WI38 (cell line): ENCODE measurements at regions not wholly inside any gene's neighbourhood (a gene's known extent, or its start where the extent isn't known, plus 50 kb on each side); places are given as distances from the start of the nearest gene placed in this dataset.

Experiments
- H3K4me3 ChIP-seq: 2 replicates; pipeline ENCODE4 v1.5.1; 2011; ENCODE audit warnings: low read depth, mild to moderate bottlenecking, control low read depth, low read length
- TF ChIP-seq, protein P1 (sequence below): IDR thresholded peaks from 2 replicates; pipeline ENCODE4 v1.5.1; 2012; ENCODE audit warnings: low read depth, mild to moderate bottlenecking, control low read depth, low read length

DNA sequence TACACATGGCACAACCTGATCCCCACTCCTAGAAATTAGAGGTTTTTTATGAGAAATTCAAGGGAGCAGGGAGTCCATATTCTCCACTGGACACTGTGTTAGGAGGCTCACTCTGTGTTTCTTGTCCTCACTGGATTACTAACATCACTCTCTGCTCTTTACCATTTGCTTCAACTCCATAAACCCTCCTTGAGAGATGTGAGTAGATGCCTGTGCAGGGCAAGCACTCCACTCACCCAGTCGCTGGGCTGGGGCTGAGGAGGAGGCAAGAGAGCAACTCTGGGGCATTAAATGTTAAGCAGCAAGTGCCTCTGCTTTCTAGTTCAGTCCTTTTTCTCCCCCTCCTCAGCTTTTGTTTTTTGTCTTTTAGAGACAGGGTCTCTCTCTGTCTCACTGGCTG lies 115.1 kb downstream of the LARP7 start:
- TF ChIP-seq, protein P1, sequence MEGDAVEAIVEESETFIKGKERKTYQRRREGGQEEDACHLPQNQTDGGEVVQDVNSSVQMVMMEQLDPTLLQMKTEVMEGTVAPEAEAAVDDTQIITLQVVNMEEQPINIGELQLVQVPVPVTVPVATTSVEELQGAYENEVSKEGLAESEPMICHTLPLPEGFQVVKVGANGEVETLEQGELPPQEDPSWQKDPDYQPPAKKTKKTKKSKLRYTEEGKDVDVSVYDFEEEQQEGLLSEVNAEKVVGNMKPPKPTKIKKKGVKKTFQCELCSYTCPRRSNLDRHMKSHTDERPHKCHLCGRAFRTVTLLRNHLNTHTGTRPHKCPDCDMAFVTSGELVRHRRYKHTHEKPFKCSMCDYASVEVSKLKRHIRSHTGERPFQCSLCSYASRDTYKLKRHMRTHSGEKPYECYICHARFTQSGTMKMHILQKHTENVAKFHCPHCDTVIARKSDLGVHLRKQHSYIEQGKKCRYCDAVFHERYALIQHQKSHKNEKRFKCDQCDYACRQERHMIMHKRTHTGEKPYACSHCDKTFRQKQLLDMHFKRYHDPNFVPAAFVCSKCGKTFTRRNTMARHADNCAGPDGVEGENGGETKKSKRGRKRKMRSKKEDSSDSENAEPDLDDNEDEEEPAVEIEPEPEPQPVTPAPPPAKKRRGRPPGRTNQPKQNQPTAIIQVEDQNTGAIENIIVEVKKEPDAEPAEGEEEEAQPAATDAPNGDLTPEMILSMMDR, result no peak
- no peak overlapping the region for H3K4me3 ChIP-seq

DNA sequence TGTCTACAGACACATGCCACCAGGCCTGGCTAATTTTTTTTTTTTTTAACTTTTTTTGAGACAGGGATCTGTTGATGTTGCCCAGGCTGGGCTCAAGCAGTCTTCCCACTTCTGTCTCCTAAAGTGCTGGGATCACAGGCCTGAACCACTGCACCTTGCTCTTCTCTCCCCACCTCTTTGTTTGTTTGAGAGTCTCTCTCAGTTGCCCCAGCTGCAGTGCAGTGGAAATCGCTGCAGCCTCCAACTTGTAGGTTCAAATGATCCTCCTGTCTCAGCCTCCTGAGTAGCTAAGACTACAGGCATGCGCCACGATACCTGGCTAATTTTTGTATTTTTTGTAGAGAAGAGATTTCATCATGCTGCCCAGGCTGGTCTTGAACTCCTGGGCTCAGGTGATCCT lies 115.6 kb downstream of the LARP7 start:
- TF ChIP-seq, protein P1, result no peak
- H3K4me3 ChIP-seq, result no peak overlapping the region

DNA sequence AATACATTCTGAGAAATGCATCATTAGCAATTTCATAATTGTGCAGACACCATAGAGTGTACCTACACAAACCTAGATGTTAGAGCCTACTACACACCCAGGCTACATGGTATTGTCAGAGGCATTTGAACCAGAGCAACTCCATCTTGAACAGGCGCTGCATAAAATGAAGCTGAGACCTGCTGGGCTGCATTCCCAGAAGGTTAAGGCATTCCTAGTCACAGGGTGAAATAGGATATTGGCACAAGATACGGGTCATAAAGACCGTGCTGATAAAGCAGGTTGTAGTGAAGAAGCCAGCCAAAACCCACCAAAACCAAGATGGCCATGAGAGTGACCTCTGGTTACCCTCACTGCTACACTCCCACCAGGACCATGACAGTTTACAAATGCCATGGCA lies 116.4 kb downstream of the LARP7 start:
- no peak overlapping the region for H3K4me3 ChIP-seq
- TF ChIP-seq, protein P1, result no peak

DNA sequence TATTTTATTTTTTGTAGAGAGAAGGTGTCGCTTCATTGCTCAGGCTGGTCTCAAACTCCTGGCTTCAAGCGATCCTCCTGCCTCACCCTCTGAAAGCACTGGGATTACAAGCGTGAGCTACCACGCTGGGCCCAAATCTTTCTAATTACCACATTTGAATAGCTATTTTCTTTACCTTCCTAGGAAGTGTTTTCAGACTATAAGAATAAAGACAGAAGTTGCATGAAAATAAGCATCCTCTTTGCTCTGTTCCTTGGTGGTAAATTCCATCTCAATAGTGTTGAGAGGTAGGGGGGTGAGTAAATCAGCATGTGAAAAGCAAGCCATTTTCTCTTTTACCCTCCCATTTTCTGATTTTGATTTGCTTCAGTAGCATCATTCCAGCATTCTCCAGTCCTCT lies 122.4 kb downstream of the LARP7 start:
- TF ChIP-seq, protein P1, result no peak
- no peak overlapping the region for H3K4me3 ChIP-seq

DNA sequence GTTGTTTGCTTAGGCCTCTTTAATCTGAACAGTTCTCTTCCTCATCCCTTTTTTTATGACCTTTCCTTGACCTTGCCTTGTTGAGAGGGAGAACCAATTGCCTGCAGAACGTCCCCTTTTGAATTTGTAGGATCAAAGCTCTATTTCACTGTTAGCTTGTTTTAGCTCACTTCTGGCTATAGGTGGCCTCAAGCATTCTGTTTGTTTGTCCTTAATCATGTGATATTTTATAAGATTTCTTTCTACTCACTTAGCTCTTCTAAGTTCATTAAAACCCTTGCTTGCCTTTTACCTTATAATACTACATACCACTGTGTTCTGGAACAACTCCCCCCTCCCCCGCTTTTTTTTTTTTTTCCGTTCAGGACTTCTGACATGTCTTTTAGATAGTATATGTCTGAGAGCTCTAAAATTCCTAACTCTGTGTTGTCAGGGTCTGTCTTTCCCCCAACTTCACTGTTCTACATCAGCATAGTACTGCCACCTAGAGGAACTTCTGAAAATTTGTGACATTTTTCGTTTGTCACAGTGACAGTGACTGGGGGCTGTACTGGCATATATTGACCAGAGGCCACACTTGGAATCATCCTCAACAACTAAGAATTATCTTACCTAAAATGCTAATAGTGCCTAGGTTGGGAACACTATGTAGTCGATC lies 128.5 kb downstream of the LARP7 start:
- H3K4me3 ChIP-seq, result no peak overlapping the region
- TF ChIP-seq, protein P1, result peak; percentile 13; the same call in 1 of the 2 replicates

DNA sequence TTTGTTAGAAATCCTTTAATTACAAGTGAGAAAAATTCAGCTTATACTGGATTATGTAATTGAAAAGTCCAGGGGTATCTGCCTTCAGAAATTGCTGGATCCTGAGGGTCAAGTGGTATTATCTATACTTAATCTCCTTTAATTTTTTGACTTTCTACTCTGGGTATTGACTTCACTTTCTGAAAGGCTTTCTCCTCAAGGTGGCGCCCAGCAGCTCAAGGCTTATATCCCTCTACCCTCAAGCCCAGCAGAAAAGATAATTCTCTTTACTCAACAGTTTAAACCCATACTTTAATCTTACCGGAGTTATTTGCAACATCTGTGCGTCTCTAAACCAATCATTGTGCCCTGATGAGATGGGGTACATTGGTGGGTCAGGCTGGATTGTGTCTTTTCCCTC lies 129.5 kb downstream of the LARP7 start:
- TF ChIP-seq, protein P1, result 0 out of 2 replicates have a peak, but pooled peaks have one; percentile 15

DNA sequence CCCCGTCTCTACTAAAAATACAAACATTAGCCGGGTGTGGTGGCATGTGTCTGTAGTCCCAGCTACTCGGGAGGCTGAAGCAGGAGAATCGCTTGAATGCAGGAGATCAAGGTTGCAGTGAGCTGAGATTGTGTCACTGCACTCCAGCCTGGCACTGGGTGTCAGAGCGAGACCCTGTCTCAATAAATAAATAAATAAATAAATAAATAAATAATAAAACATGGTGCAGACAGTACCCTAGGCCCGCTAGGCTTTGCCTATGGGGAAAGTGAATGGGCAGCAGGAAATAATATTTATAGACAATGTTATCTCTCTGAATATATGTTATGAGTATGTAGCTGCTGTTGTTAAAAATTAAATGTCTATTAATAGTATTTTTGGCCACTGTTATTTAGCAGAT lies 130.4 kb downstream of the LARP7 start:
- TF ChIP-seq, protein P1, result no peak
- H3K4me3 ChIP-seq, result no peak overlapping the region

More for the DNA sequence above, 129.5 kb downstream of the LARP7 start:
- no peak overlapping the region for H3K4me3 ChIP-seq
